VCaP (cell line): ENCODE measurements at regions not wholly inside any gene's neighbourhood (a gene's known extent, or its start where the extent isn't known, plus 50 kb on each side); places are given as distances from the start of the nearest gene placed in this dataset.
"Not testable (repeated sequence)": the region's sequence is repeated elsewhere in the genome, so short reads cannot be mapped to it uniquely, and the experiment has no call there.

ENCODE experiments used
- H3K27ac ChIP-seq: fragments of 450-650 bp; 2 replicates; pipeline ENCODE4 v1.5.1; 2017
- TF ChIP-seq, protein P1 (sequence below): fragments of 450-650 bp; conservative IDR thresholded peaks from 2 replicates; pipeline ENCODE4 v1.5.1; 2017; ENCODE audit warnings: mild to moderate bottlenecking, moderate library complexity

DNA sequence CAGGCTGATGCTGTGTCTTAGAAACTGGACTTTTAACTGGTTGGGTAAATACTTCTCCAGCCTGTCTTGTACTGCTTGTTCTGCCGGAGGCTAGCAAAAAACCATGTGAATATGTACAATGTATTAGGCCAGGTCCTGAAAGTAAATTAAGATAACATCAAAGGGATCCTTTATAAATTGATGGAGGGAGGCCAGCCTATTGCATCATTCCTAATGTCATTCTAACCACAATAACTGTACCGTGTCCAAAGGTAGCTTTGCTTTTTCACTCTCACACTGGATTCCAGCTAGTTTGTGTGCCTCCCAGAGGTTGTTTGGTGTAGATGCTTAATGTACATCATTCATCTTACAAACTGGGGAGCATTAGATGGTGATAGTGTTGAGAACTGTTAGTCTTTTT lies 91.2 kb upstream of the SEM1 start:
- TF ChIP-seq, protein P1, sequence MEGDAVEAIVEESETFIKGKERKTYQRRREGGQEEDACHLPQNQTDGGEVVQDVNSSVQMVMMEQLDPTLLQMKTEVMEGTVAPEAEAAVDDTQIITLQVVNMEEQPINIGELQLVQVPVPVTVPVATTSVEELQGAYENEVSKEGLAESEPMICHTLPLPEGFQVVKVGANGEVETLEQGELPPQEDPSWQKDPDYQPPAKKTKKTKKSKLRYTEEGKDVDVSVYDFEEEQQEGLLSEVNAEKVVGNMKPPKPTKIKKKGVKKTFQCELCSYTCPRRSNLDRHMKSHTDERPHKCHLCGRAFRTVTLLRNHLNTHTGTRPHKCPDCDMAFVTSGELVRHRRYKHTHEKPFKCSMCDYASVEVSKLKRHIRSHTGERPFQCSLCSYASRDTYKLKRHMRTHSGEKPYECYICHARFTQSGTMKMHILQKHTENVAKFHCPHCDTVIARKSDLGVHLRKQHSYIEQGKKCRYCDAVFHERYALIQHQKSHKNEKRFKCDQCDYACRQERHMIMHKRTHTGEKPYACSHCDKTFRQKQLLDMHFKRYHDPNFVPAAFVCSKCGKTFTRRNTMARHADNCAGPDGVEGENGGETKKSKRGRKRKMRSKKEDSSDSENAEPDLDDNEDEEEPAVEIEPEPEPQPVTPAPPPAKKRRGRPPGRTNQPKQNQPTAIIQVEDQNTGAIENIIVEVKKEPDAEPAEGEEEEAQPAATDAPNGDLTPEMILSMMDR: peak; percentile 66
- peak overlapping the region; percentile 60 for H3K27ac ChIP-seq

DNA sequence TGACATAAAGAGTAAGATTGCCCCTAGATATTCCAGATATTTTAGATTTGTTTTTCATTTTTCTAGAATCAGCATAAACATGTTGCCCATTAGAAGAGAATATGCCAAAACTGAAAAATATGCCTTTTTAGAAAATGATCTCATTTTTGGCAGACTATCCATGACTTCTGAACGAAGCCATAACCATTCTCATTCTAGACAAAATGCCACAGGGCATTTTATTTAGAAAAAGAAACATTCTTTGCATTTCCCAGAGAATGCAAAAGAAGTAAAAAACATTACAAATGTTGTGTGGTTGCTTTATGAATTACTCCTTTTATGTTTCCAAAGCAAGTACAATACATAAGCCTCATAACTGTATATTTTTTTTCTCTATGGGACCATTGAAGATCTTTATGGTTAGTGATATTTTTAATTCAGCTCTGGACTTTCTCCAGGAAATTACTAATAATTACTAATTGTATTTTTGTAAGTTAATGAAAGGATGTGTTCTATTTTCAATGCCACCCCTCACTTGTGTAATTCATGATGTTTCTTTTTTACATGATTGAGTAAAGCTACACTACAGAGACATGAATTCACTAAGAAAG lies 109.6 kb upstream of the SEM1 start:
- TF ChIP-seq, protein P1: no peak

DNA sequence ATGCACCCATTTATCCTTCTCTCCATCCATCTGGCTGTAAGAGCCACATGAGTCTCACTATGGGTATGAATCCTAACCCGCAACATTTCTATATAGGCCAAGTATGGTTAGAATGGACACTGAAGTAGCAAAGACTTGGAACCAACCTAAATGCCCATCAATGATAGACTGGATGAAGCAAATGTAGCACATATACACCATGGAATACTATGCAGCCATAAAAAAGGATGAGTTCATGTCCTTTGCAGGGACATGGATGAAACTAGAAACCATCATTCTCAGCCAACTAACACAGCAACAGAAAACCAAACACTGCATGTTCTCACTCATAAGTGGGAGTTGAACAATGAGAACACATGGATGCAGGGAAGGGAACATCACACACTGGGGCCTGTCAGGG lies 111.5 kb upstream of the SEM1 start:
- not testable (repeated sequence) for H3K27ac ChIP-seq

More for the DNA sequence above, 109.6 kb upstream of the SEM1 start:
- no peak overlapping the region for H3K27ac ChIP-seq

DNA sequence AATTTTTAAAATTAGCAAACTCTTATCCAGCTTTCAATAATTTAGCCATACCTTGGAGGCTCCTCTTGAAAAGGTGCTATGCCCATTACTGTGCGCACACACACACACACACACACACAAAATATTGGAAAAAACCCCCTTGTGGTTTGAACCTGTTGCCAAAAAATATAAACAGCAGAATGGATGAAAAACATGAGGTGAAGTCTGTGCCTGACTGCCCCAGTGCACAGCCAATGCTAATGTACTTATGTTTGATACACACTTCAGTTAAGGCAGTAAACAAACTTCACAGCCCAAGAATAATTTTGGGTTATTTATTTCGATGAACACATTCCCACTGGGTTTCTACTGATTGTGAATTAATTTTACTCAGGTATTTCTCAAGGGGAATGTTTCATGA lies 113.2 kb upstream of the SEM1 start:
- no peak overlapping the region for H3K27ac ChIP-seq
- TF ChIP-seq, protein P1: no peak

DNA sequence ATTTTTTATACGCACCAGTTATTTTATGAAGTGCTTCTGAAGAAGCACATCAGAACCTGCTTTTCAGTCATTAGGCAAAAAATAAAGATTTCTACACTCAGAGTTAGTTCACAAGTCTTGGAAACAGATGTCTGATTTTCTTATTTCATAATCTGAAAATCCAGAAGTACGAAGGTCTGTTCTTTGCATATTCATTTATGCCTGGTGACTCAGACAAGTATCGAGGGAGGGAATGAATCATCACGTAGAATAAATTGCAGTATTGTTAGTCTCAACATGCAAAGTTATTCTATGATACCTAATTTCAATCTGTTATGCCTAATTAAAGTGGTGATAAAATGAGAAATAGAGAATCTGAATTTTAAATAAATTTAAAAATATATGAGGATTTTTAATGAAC lies 113.6 kb upstream of the SEM1 start:
- TF ChIP-seq, protein P1: no peak
- H3K27ac ChIP-seq: no peak overlapping the region

DNA sequence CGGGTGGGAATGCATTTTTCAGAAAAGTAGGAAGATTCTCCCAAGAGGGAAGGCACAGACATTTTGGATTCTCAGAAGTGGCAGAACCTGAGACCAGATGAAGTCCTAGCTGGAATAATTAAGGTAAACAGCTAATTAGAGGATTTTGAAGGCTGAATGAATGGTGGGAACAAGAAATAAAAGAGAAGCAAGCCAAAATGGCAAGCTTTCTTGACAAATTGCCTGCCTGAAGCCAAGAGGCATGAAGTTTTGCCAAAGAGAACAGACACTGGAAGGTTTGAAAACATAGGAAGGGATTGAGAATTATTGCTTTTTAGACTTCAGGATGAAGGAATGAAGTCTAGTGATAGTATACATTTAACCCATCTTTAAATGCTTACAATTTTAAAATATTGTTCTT lies 115.0 kb upstream of the SEM1 start:
- TF ChIP-seq, protein P1: no peak
- no peak overlapping the region for H3K27ac ChIP-seq

DNA sequence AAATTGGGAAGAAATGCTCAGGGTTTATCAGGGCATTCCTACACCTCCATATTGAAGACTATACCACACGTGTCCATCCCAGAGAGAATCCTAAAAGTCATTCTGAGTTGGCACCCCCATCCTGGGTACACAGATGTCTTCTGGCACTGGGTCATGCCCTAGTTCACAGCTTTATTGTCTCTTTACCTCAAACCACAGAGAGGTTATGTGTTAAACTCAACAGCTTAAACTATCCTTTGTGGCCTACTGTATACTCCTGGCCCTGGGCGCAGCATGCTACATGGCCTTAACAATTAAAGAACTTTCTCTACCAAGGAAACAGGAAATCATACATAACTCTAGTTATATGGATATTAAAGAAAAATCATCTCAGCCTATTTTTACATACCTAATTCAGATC lies 115.6 kb upstream of the SEM1 start:
- TF ChIP-seq, protein P1: no peak
- no peak overlapping the region for H3K27ac ChIP-seq

DNA sequence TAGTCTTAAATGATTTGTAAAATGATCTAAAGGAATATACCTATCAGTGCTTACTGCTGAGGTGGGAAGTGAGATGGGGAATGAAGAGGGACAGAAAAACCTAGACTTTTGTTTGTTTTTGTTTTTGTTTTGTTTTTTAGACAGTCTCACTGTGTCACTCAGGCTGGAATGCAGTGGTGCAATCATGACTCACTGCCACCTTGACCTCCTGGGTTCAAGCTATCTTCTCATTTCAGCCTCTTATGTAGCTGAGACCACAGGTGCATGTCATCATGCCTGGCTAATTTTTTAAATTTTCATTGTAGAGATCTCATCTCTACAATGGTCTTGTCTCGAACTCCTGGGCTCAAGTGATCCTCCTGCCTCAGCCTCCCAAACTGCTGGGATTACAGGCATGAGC lies 116.4 kb upstream of the SEM1 start:
- no peak overlapping the region for H3K27ac ChIP-seq
- TF ChIP-seq, protein P1: no peak
